Neural crest cell (in vitro differentiated cells): ENCODE measurements at regions not wholly inside any gene's neighbourhood (a gene's known extent, or its start where the extent isn't known, plus 50 kb on each side); places are given as distances from the start of the nearest gene placed in this dataset.

Source experiments
- DNase-seq: peaks from one replicate; pipeline ENCODE4 v3.0.0; 2021; ENCODE audit warnings: low read depth, mixed read lengths, low spot score
- H3K27ac Mint-ChIP-seq: one replicate; pipeline ENCODE4 v1.8.0; 2021; ENCODE audit warnings: mild to moderate bottlenecking, mixed read lengths; ENCODE audit not compliant: unreplicated experiment
- H3K27me3 Mint-ChIP-seq: 2 replicates; pipeline ENCODE4 v1.8.0; 2021; ENCODE audit warnings: low read depth, mild to moderate bottlenecking, mixed read lengths
- H3K36me3 Mint-ChIP-seq: 2 replicates; pipeline ENCODE4 v1.8.0; 2021; ENCODE audit warnings: low read depth, mild to moderate bottlenecking, mixed read lengths
- H3K4me1 Mint-ChIP-seq: 2 replicates; pipeline ENCODE4 v1.8.0; 2021; ENCODE audit warnings: mixed read lengths
- H3K4me3 Mint-ChIP-seq: one replicate; pipeline ENCODE4 v1.8.0; 2021; ENCODE audit warnings: mild to moderate bottlenecking, mixed read lengths
- H3K9me3 Mint-ChIP-seq: 2 replicates; pipeline ENCODE4 v1.8.0; 2021; ENCODE audit warnings: mixed read lengths
- TF ChIP-seq, protein P1 (sequence below): fragments of 200-600 bp; sonication (generic); conservative IDR thresholded peaks from 2 replicates; pipeline ENCODE4 v1.5.0; 2021; ENCODE audit warnings: antibody characterized with exemption, mild to moderate bottlenecking

GRCh38 chr12:132427999-132428935 is 61.7 kb upstream of the FBRSL1 start:
- H3K27ac Mint-ChIP-seq = no peak overlapping the region
- H3K4me1 Mint-ChIP-seq = peaks cover 58% of the 10 kb centered on the region
- TF ChIP-seq, protein P1, sequence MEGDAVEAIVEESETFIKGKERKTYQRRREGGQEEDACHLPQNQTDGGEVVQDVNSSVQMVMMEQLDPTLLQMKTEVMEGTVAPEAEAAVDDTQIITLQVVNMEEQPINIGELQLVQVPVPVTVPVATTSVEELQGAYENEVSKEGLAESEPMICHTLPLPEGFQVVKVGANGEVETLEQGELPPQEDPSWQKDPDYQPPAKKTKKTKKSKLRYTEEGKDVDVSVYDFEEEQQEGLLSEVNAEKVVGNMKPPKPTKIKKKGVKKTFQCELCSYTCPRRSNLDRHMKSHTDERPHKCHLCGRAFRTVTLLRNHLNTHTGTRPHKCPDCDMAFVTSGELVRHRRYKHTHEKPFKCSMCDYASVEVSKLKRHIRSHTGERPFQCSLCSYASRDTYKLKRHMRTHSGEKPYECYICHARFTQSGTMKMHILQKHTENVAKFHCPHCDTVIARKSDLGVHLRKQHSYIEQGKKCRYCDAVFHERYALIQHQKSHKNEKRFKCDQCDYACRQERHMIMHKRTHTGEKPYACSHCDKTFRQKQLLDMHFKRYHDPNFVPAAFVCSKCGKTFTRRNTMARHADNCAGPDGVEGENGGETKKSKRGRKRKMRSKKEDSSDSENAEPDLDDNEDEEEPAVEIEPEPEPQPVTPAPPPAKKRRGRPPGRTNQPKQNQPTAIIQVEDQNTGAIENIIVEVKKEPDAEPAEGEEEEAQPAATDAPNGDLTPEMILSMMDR = peak; percentile 23
- peaks cover 2% of the 10 kb centered on the region for H3K9me3 Mint-ChIP-seq
- H3K4me3 Mint-ChIP-seq = peak overlapping the region; percentile 2
- no peaks in the 10 kb centered on the region for H3K36me3 Mint-ChIP-seq
- H3K27me3 Mint-ChIP-seq = peaks cover 79% of the 10 kb centered on the region
- DNase-seq = no peak

- no peak for DNase-seq
- Mint-ChIP-seq H3K9me3 (peaks cover 2% of the 10 kb centered on the region), H3K4me1 (peaks cover 63% of the 10 kb centered on the region), H3K27ac (no peak overlapping the region), H3K4me3 (no peak overlapping the region), H3K27me3 (peaks cover 85% of the 10 kb centered on the region), H3K36me3 (no peaks in the 10 kb centered on the region)
- TF ChIP-seq, protein P1 = no peak
Measured at GRCh38 chr12:132427174-132427768, 62.7 kb upstream of the FBRSL1 start.

GRCh38 chr12:132426349-132427173 is 63.4 kb upstream of the FBRSL1 start:
- Mint-ChIP-seq H3K27me3 (peaks cover 85% of the 10 kb centered on the region), H3K4me3 (peak overlapping the region; percentile 8), H3K27ac (no peak overlapping the region), H3K36me3 (no peaks in the 10 kb centered on the region), H3K4me1 (peaks cover 70% of the 10 kb centered on the region), H3K9me3 (peaks cover 2% of the 10 kb centered on the region)
- no peak for DNase-seq
- TF ChIP-seq, protein P1 = no peak

GRCh38 chr12:132424811-132425210 is 65.1 kb upstream of the FBRSL1 start:
- Mint-ChIP-seq H3K4me1 (peaks cover 70% of the 10 kb centered on the region), H3K27ac (no peak overlapping the region), H3K36me3 (no peaks in the 10 kb centered on the region), H3K9me3 (peaks cover 2% of the 10 kb centered on the region), H3K27me3 (peaks cover 86% of the 10 kb centered on the region), H3K4me3 (no peak overlapping the region)
- TF ChIP-seq, protein P1 = no peak
- no peak for DNase-seq
